HG03575 (cell line): ENCODE measurements at regions not wholly inside any gene's neighbourhood (a gene's known extent, or its start where the extent isn't known, plus 50 kb on each side); places are given as distances from the start of the nearest gene placed in this dataset.

ENCODE experiments used
- ATAC-seq: cut with Tn5 transposase; IDR thresholded peaks from one replicate; pipeline ENCODE4 v1.9.1; 2021; ENCODE audit not compliant: unreplicated experiment, insufficient number of reproducible peaks, low FRiP score; ENCODE audit errors: extremely low read depth

- ATAC-seq, result no peak
These were observed 136.9 kb downstream of the SLC38A1 start for GRCh38 chr12:46131732-46132469.

- no peak for ATAC-seq
These were observed 137.3 kb upstream of the SCAF11 start for GRCh38 chr12:46127656-46128055.

- no peak for ATAC-seq
These were observed 135.8 kb upstream of the SCAF11 start for GRCh38 chr12:46126050-46126727.

- no peak for ATAC-seq
These were observed 134.7 kb upstream of the SCAF11 start for GRCh38 chr12:46124848-46125619.

- ATAC-seq, result no peak
These were observed 133.9 kb upstream of the SCAF11 start for GRCh38 chr12:46124132-46124847.

- no peak for ATAC-seq
These were observed 122.0 kb upstream of the SCAF11 start for GRCh38 chr12:46112364-46112763.

GRCh38 chr12:46111715-46112114 is 121.3 kb upstream of the SCAF11 start:
- no peak for ATAC-seq

GRCh38 chr12:46110928-46111699 is 120.7 kb upstream of the SCAF11 start:
- ATAC-seq, result no peak

- ATAC-seq, result no peak
These were observed 119.8 kb upstream of the SCAF11 start for GRCh38 chr12:46110223-46110611.

- no peak for ATAC-seq
These were observed 119.2 kb upstream of the SCAF11 start for GRCh38 chr12:46109343-46110222.

GRCh38 chr12:46108721-46109120 is 118.3 kb upstream of the SCAF11 start:
- peak; percentile 70 for ATAC-seq

GRCh38 chr12:46107591-46107990 is 117.2 kb upstream of the SCAF11 start:
- no peak for ATAC-seq

GRCh38 chr12:46105735-46106134 is 115.4 kb upstream of the SCAF11 start:
- no peak for ATAC-seq

- no peak for ATAC-seq
These were observed 113.4 kb upstream of the SCAF11 start for GRCh38 chr12:46103559-46104383.

GRCh38 chr12:46101485-46101869 is 111.1 kb upstream of the SCAF11 start:
- no peak for ATAC-seq

GRCh38 chr12:46100551-46101484 is 110.4 kb upstream of the SCAF11 start:
- ATAC-seq, result no peak
